Lower lobe of right lung (tissue), 2 donors: ENCODE measurements at regions not wholly inside any gene's neighbourhood (a gene's known extent, or its start where the extent isn't known, plus 50 kb on each side); places are given as distances from the start of the nearest gene placed in this dataset.
A peak's percentile ranks its signal among the peaks of the same experiment; 100 is the strongest.
"Not testable (repeated sequence)": the region's sequence is repeated elsewhere in the genome, so short reads cannot be mapped to it uniquely, and the experiment has no call there.

Source experiments
- ATAC-seq, 2 donors: fragments of 200-7000 bp; cut with Tn5 transposase; one replicate each; pipeline ENCODE4 v1.9.1; 2020 to 2022; ENCODE audit warnings: mild to moderate bottlenecking in 2 of 2, moderate library complexity in 2 of 2
- DNase-seq: peaks from one replicate; pipeline ENCODE4 v3.0.0-alpha.2; 2020
- H3K27ac ChIP-seq: fragments of 200-600 bp; one replicate; pipeline ENCODE4 v1.8.0; 2022
- H3K27me3 ChIP-seq: fragments of 200-600 bp; one replicate; pipeline ENCODE4 v1.8.0; 2022; ENCODE audit warnings: low read depth
- H3K36me3 ChIP-seq: fragments of 200-600 bp; one replicate; pipeline ENCODE4 v1.8.0; 2022; ENCODE audit warnings: mild to moderate bottlenecking
- H3K4me1 ChIP-seq: fragments of 200-600 bp; one replicate; pipeline ENCODE4 v1.8.0; 2022
- H3K4me3 ChIP-seq: fragments of 200-600 bp; one replicate; pipeline ENCODE4 v1.8.0; 2022; ENCODE audit warnings: mild to moderate bottlenecking
- H3K9me3 ChIP-seq: fragments of 200-600 bp; one replicate; pipeline ENCODE4 v1.8.0; 2022
- intact Hi-C: fragments of 100-400 bp; cut with DNase I; formaldehyde crosslinking; loops from one replicate; pipeline ENCODE4 v1.11.0; 2022
- TF ChIP-seq, protein P1 (sequence below): fragments of 200-600 bp; IDR thresholded peaks from one replicate; pipeline ENCODE4 v1.8.0; 2022; ENCODE audit warnings: antibody characterized with exemption, mild to moderate bottlenecking
- donor health status: DM: no; HTN: yes; CAD: no; lungs with severe emphysema.

- no peaks in the 10 kb centered on the region for H3K27me3 ChIP-seq
- DNase-seq = no peak
Measured at GRCh38 chr2:109724533-109725460, 69.3 kb upstream of the RGPD5 start.

DNA sequence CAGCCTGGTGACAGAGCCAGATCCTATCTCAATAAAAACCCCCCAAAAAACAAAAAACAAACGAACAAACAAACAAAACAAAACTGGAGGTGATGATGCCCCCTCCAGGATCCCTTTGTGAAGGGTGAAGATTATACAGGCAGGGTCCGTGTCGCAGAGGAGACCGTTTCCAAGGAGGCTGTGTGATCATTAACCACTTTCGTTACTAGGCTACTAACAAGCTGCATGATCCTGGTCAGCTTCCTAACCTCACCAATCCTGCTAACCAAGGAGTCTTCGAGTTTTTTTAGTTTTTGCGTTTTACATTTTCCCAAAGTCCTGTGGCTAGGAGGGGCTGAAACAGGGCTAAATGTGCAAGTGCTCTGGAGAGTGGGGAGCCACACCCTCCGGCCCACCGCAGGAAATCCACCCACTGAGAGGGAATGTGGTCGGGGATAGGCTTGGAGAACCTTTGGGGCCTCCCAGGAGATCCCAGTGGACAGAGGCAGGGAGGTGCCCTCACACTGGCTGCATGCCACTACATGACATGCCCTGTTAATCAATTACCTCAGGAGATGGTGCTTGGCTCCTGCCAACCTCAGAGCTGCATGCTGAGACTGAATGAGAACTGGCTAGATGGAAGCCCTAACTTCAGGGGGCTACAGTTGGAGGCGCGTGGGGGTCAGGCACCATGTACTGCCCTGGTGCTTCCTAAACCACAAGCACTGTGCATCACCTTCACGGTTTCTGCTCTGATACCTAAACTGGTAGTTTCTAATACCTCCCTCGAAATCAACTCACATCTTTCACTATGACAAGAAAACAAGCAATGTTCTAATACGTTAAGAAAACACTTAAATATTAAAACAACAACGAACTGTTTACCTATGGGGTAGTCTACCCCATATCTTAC, 67.5 kb upstream of the RGPD5 start:
- Histone ChIP-seq H3K4me1 (no peaks in the 10 kb centered on the region), H3K4me3 (no peak overlapping the region), H3K27ac (no peak overlapping the region), H3K36me3 (no peaks in the 10 kb centered on the region), H3K27me3 (no peaks in the 10 kb centered on the region), H3K9me3 (no peaks in the 10 kb centered on the region)
- intact Hi-C loops = no loop called here
- ATAC-seq (no peak), DNase-seq (no peak)
- TF ChIP-seq, protein P1, sequence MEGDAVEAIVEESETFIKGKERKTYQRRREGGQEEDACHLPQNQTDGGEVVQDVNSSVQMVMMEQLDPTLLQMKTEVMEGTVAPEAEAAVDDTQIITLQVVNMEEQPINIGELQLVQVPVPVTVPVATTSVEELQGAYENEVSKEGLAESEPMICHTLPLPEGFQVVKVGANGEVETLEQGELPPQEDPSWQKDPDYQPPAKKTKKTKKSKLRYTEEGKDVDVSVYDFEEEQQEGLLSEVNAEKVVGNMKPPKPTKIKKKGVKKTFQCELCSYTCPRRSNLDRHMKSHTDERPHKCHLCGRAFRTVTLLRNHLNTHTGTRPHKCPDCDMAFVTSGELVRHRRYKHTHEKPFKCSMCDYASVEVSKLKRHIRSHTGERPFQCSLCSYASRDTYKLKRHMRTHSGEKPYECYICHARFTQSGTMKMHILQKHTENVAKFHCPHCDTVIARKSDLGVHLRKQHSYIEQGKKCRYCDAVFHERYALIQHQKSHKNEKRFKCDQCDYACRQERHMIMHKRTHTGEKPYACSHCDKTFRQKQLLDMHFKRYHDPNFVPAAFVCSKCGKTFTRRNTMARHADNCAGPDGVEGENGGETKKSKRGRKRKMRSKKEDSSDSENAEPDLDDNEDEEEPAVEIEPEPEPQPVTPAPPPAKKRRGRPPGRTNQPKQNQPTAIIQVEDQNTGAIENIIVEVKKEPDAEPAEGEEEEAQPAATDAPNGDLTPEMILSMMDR = no peak

More at GRCh38 chr2:109724533-109725460, 69.3 kb upstream of the RGPD5 start:
- intact Hi-C loops = no loop called here
- Histone ChIP-seq H3K27ac (no peak overlapping the region), H3K36me3 (no peaks in the 10 kb centered on the region), H3K4me1 (no peaks in the 10 kb centered on the region), H3K4me3 (no peak overlapping the region), H3K9me3 (no peaks in the 10 kb centered on the region)
- TF ChIP-seq, protein P1 = no peak
- ATAC-seq = no peak

DNA sequence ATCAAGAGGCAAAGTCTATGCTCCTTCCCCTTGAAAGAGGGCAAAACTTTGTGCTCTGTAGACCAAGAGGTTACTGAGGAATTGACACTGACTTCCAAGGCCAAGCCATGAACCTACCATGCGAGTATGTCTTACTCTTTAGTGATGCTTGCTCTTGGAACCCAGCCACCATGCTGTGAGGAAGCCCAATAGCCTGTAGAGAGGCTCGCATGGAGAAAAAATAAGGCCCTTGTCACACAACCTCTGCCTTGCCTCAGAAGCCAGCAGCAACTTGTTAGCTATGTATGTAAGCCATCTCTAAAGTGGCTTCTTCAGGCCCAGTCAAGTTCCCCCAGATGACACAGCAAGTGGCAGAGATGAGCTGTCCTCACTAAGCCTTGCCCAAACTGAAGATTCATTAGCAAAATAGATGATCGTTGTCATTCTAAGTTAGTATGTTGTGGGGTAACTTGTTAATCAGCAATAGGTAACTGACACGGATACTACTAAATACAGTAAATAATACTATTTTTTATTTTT, 66.1 kb upstream of the RGPD5 start:
- H3K27ac ChIP-seq = no peak overlapping the region
- H3K36me3 ChIP-seq = no peaks in the 10 kb centered on the region
- H3K4me3 ChIP-seq = no peak overlapping the region
- no peaks in the 10 kb centered on the region for H3K9me3 ChIP-seq
- no peaks in the 10 kb centered on the region for H3K4me1 ChIP-seq
- no peak for DNase-seq
- TF ChIP-seq, protein P1 = no peak
- intact Hi-C loops = no loop called here
- no peaks in the 10 kb centered on the region for H3K27me3 ChIP-seq
- no peak for ATAC-seq

DNA sequence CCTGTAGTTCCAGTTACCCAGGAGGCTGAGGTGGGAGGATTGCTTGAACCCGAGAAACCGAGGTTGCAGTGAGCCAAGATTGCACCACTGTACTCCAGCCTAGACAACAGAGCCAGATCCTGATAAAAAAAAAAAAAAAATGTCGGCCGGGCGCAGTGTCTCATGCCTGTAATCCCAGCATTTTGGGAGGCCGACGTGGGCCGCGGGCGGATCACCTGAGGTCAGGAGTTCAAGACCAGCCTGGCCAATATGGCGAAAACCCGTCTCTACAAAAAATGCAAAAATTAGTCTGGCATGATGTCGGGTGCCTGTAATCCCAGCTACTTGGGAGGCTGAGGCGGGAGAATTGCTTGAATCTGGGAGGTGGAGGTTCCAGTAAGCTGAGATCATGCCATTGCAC, 60.4 kb upstream of the RGPD5 start:
- intact Hi-C loops, H3K9me3 ChIP-seq, ATAC-seq, H3K36me3 ChIP-seq, DNase-seq, H3K27ac ChIP-seq, H3K4me3 ChIP-seq, H3K4me1 ChIP-seq, H3K27me3 ChIP-seq: not testable (repeated sequence)

GRCh38 chr2:109736177-109736827, 57.8 kb upstream of the RGPD5 start:
- intact Hi-C loops = no loop called here
- H3K36me3 ChIP-seq = no peaks in the 10 kb centered on the region
- TF ChIP-seq, protein P1 = peak; percentile 76
- no peaks in the 10 kb centered on the region for H3K9me3 ChIP-seq
- no peaks in the 10 kb centered on the region for H3K4me1 ChIP-seq
- DNase-seq = peak; percentile 61
- no peaks in the 10 kb centered on the region for H3K27me3 ChIP-seq
- no peak overlapping the region for H3K27ac ChIP-seq
- peak; percentile 72 to 81 for ATAC-seq
- no peak overlapping the region for H3K4me3 ChIP-seq
